HuH-7.5 (cell line): ENCODE measurements at regions not wholly inside any gene's neighbourhood (a gene's known extent, or its start where the extent isn't known, plus 50 kb on each side); places are given as distances from the start of the nearest gene placed in this dataset.
"Not testable (repeated sequence)": the region's sequence is repeated elsewhere in the genome, so short reads cannot be mapped to it uniquely, and the experiment has no call there.

Experiments used
- DNase-seq: peaks from one replicate; pipeline ENCODE4 v3.0.0; 2011; ENCODE audit warnings: low spot score

DNA sequence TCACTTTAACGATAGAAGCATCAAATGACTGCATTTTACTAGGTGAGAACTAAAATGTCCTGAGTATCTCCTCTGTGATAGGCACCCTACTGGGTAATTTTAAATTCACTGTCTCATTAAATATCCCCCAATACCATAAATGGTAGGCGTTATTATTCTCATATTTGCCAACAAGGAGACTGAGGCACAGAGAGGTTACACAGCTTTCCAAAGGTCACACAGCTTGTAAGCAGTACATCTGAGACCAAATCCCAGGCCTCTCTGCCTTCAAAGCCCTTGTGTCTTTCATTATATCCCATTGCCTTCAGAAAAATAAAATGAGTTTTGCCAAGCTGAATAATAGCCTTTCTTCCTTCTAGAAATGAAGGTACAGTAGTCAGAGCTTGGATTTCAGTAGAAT lies 502.6 kb downstream of the HAPSTR1 start:
- DNase-seq = no peak

- DNase-seq = no peak
Observed at GRCh38 chr16:9594946-9595345, 503.5 kb downstream of the HAPSTR1 start.

GRCh38 chr16:9595393-9595792 lies 503.9 kb downstream of the HAPSTR1 start:
- DNase-seq = no peak

GRCh38 chr16:9596788-9597187 lies 505.3 kb downstream of the HAPSTR1 start:
- DNase-seq = no peak

- DNase-seq = no peak
Observed at GRCh38 chr16:9597967-9598730, 506.7 kb downstream of the HAPSTR1 start.

GRCh38 chr16:9598731-9599083 lies 507.3 kb downstream of the HAPSTR1 start:
- DNase-seq = no peak

GRCh38 chr16:9599415-9600120 lies 508.1 kb downstream of the HAPSTR1 start:
- no peak for DNase-seq

GRCh38 chr16:9602189-9602588 lies 510.7 kb downstream of the HAPSTR1 start:
- no peak for DNase-seq

DNA sequence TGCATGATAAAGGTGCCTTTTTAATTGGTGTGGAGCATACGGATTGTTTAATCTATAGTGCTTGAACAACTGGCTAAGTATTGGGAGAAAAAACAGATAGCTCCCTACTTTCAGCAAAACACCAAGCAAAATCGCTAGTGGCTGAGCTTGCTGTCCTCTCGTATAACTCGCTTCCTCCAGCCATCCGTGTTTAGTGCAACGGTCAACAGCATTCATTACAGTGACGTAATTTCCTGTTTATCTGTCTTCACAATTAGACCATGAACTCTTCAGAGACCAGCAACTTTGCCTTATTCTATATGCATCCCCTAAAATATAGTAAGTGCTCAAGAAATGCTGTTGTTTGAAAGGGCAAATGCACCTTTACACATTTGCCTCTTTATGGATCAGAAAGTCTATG lies 511.9 kb downstream of the HAPSTR1 start:
- DNase-seq = no peak

- no peak for DNase-seq
Observed at GRCh38 chr16:9607515-9608230, 516.2 kb downstream of the HAPSTR1 start.

- DNase-seq = no peak
Observed at GRCh38 chr16:9610727-9611126, 519.3 kb downstream of the HAPSTR1 start.

GRCh38 chr16:9612267-9612666 lies 520.8 kb downstream of the HAPSTR1 start:
- DNase-seq = no peak

GRCh38 chr16:9614389-9614788 lies 522.9 kb downstream of the HAPSTR1 start:
- no peak for DNase-seq

DNA sequence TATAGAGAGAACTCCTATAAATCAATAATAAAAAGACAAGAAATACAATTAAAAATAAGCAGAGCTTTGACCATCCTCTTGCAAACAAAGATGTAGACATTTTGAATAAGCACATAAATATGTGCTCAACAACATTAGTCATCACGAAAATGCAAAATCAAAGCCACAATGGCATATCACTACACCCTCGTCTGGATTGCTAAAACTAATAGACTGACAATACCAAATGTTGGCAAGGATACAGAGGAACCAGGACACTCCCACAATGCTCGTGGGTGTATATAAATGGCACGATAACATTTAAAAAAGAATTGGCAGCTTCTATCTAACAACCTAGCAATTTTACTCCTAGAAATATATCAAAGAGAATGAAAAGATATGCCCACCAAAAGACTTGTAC lies 530.8 kb downstream of the HAPSTR1 start:
- DNase-seq = no peak

- no peak for DNase-seq
Observed at GRCh38 chr16:9625122-9625521, 533.7 kb downstream of the HAPSTR1 start.

DNA sequence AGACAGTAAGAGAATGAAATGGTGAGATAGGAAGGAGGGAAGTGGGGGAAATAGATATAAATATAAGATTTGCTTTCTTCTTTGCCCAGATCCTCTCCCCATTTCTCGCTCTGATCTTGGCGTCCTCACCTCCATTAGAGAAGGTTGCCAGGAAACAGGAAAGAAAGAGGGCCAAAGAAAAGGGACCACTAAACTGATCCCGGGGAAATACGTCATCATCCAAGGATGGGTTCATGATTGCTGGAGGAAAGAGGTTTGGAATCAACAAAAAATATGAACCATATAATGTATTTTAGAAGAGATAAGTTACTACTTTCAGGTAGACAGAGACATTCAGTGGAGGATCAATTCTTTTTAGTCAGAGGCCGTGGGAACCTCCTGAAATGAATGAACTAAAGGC lies 536.0 kb downstream of the HAPSTR1 start:
- DNase-seq = no peak

GRCh38 chr16:9630119-9630518 lies 538.7 kb downstream of the HAPSTR1 start:
- DNase-seq = no peak

DNA sequence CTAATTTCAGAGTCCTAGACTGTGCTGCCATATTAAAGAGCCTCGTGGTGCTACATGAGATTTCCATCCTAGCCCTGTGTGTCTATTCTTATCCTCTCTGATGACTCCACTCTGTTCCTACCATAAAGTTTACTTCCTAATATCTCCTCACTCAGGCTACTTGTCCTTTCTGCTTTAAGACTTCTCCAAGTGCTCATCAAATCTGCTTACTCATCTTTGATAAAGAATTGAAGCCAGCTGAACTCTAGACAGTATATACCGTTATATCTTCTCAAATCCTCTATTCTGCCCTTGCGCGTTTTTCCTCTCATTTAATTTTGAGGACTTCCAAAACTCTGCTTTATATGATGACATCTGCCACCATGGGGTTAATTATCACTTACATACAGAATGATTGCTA lies 539.5 kb downstream of the HAPSTR1 start:
- no peak for DNase-seq

DNA sequence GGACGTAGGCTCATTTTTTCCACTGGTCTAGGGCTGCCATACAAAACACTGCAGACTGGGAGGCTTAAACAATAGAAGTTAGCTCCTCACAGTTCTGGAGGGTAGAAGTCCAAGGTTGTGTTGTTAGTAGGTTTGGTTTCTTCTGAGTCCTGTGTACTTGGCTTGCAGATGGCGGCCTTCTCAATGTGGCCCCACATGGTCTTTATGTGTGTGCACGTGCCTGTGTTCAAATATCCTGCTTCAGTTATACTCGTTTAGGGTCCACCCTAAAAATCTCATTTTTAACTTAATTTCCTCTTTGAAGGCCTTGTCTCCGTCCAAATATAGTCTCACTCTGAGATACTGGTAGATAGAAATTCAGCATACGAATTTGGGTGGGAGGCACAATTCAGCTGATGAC lies 542.4 kb downstream of the HAPSTR1 start:
- no peak for DNase-seq

- not testable (repeated sequence) for DNase-seq
Observed at GRCh38 chr16:9635150-9635720, 543.8 kb downstream of the HAPSTR1 start.

DNA sequence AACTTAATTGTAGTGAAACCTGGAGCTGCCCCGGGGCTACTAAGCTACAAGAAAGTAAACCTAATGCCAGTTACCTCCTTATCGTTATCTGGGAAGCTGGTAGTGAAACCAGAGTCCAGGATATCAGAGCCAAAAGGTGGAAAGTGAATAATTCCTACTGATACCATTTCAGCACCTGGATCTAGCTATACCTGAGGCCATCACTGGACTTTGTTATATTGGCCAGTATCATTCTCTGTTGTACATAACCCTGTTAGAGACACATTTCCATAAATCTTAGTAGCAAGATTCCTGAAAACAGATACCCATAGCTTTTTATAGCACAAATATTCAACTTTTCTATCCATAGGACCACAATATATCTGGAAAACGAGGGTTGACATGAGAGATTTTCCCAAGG lies 538.0 kb downstream of the GRIN2A start:
- DNase-seq = no peak

DNA sequence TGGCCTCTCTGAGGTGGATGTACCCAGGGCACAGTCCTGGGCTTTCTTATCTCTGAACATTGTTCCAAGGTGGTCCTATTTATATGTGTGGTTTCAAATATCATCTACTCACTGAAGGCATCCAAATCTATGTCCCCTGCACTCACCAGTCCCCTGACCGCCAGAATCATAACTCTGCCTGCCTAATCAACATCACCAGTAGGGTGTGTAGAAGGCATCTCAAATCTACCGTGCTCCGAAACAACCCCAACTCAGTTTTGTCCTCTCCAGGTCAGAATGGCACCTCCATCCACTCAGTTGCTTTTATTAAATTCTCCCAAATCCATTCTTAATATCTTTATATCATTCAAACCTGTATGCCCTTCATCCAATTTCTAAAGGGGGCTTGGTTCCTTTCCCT lies 536.3 kb downstream of the GRIN2A start:
- no peak for DNase-seq
